T47D (cell line): ENCODE measurements at regions not wholly inside any gene's neighbourhood (a gene's known extent, or its start where the extent isn't known, plus 50 kb on each side); places are given as distances from the start of the nearest gene placed in this dataset.
"Not testable (repeated sequence)": the region's sequence is repeated elsewhere in the genome, so short reads cannot be mapped to it uniquely, and the experiment has no call there.

Experiments used
- DNase-seq, 2 experiments: peaks; one replicate each; pipeline versions ENCODE4 v3.0.0 to v3.0.0-alpha.2; 2011 to 2012; ENCODE audit warnings: low read depth in 1 of 2, low spot score in 1 of 2
- in situ Hi-C: cut with HindIII; loops from 2 replicates; pipeline ENCODE4 v1.10.0; 2016; ENCODE audit warnings: low sequenced_read_pairs, low pct_unique_long_range_greater_than_20kb

DNA sequence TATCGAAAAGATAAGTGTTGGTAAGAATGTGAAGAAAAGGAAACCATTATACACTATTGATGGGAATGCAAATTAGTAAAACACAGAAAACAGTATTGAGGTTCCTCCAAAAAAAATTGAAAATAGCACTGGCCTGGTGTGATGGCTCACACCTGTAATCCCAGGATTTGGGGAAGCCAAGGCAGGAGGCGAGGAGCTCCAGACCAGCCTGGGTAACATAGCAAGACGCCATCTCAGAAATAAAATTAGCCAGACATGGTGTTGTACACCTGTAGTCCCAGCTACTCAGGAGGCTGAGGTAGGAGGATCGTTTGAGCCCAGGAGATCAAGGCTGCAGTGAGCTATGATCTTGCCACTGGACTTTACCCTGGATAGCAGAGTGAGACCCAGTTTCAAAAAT lies 5303.4 kb upstream of the TPTE start:
- in situ Hi-C loops, DNase-seq: not testable (repeated sequence)

DNA sequence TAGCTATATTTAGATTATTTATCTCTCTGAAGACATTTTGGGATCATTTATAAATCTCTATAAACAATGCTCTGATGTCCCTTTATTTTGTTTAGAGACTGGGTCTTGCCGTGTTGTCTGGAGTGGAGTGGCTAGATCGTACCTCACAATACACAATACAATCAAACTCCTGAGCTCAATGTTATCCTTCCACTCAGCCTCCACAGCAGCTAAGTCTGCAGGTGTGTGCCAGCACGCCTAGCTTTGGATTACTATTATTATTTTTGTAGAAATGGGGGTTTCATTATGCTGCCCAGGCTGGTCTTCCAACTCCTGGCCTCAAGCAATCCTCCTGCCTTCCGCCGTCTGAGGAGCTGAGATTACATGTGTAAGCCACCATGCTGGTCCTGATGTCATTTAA lies 5301.4 kb upstream of the TPTE start:
- in situ Hi-C loops, DNase-seq: not testable (repeated sequence)

DNA sequence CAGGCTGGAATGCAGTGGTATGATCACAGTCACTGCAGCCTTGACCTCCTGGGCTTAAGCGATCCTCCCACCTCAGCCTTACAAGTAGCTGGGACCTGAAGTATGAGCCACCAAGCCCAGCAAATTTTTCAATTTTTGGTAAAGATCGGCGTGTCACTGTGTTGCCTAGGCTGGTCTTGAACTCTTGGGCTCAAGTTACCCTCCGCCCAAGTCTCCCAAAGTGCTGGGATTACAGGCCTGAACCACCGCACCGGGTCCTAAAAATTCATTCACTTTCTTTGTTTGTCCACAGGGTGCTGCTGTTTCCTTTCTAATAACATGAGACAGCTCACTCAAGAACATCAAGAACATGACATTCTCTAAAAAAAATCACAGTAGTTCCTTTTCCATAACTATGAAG lies 5300.9 kb upstream of the TPTE start:
- in situ Hi-C loops, result not testable (repeated sequence)
- peak in 1 of 2 experiments; percentile 71 for DNase-seq

DNA sequence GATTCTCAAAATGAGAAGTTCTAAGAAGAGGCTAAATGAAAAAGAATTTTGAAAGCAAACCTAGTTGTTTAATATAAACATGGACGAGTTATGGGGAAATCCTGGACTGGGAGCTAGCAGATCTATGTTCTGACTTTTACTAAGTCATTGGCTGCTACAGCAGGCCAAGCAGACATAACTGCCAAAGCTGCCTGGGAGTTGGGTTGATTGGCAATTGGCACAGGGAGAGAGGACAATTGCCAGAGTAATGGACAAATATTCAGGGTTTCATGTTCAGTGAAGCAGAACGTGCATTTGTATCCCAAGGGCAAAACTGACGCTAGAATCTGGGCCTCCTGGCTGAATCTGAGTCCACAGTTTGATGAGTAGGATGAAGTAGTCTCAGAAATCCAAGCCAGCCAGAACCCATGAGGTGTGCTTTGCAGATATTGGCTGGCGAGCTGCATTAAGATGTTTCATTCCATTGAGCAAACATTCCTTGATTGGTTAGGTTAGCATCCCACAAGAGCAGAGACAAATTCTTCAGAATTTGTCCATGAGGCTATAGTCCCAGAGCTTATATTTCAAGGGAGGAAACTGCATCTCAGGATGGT lies 5299.8 kb upstream of the TPTE start:
- in situ Hi-C loops, DNase-seq: not testable (repeated sequence)

DNA sequence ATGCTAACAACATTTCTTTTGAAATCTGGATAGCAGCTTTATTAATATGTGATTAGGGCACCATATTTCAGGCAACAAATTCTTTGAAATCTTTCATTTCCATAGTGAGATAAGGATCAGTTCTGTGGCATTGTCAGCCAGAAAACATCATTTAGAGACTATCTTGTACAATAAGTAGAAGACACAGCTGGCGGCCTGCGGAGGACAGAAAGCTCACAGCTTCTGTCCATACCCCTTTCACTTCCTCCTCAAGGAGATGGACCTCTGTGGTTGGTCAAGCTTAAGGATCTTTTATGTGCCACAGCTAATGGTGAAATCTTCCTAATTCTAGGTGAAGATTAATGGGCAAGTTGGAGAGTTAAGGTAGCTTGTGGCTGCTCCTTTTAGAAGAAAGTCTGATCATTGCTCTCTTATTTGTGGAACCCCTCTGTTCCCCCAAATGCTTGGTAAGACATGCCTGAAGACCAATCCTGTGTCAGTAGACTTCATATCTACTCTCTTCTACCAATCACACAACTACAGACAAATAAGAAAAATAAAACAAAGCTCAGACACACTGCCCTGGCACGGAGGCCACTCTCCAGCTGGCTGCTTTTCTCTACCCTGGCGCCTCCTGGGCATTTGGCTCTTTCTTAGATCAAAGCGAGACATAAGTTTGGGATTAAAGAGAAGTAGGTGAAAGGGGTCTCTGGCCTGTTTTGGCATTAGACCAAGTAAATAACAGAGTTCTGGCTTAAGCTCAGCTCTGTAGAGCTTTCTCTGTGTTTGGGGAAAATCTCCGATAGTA lies 5298.2 kb upstream of the TPTE start:
- DNase-seq, in situ Hi-C loops: not testable (repeated sequence)

DNA sequence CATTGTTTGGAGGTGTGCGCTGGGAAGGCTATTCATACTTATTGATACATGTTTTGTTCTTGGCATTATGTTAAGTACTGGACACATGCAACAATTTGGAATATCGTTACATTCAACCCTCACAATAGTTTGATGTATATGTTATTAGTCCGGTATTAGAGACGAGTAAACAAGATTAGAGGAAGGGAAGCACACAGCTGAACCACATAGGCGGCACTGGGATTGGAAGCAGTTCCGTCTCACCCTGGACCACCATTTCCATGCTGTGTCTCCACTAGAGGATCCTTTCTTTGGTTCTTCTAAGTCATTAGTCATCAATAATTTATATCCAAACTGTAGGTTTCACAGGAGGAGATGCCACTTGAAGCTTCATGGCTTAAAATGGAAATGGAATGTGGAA lies 5297.2 kb upstream of the TPTE start:
- DNase-seq, in situ Hi-C loops: not testable (repeated sequence)

DNA sequence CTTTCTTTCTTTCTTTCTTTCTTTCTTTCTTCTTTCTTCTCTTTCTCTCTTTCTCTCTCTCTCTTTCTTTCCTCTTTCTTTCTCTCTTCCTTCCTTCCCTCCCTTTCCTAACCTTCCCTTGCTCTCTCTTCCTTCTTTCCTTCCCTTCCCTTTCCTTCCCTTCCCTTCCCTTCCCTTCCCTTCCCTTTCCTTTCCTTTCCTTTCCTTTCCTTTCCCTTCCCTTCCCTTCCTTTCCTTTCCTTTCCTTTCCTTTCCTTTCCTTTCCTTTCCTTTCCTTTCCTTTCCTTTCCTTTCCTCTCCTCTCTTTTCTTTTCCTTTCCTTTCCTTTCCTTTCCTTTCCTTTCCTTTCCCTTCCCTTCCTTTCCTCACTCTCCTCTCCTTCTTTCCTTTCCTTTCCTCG lies 5294.1 kb upstream of the TPTE start:
- in situ Hi-C loops, DNase-seq: not testable (repeated sequence)

DNA sequence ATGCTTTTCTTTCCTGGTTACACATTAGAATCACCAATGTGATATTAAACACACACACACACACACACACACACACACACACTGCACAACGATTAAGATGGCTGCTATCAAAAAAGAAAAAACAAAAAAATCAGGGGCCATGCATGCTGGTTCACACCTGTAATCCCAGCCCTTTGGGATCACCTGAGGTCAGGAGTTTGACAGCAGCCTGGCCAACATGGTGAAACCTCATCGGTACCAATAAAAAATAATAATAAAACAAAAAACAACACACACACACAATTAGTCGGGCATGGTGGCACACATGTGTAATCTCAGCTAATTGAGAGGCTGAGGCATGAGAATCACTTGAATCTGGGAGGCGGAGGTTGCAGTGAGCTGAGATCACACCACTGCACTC lies 5290.8 kb upstream of the TPTE start:
- DNase-seq, in situ Hi-C loops: not testable (repeated sequence)

DNA sequence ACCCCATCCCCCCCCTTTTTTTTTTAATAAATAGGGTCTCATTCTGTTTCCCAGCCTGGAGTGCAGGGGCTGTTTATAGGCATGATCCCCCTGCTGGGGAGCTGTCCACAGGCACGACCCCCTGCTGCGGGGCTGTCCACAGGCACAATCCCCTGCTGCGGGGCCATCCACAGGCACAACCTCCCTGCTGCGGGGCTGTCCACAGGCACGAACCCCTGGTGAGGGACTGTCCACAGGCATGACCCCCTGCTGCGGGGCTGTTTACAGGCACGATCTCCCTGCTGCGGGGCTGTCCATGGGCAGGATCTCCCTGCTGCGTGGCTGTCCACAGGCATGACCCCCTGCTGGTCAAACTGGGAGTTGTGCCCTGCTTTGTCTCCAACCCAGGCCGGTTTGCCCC lies 5290.1 kb upstream of the TPTE start:
- in situ Hi-C loops, result not testable (repeated sequence)

DNA sequence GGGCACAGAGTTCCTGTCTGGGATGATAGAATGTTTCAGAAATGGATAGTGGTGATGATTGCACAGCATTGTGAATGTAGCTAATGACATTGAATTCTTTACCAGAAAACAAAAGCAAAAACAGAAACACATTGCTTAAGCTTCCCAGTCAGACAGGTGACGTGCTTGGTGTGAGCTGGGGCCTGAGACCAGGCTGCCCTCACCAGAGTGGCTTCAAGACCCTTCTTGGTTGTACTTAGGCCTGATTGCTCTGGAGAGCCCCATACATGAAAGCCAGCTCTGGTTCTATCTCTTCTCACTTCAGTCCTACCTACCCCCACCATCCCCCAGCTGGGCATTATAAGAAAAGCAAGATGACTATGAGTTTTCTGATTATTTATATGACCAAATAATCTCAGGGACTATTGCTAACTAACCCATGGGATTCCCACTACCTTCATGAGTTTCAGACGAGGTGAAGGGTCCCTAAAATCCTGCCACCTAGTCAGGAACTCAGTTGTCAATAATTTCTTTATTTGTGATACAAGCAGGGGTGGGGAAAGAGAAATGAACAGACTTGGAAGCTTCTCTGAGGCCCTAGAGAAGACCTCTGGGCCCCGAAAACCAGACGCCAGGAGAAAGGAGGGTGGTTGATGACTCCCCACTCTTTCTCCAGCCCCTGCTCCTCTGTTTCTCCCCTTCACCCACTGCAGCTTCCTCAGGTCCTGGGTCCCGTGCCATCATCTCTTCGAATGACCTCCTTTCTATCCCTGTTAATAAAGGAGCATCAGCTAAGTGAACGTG lies 5289.0 kb upstream of the TPTE start:
- DNase-seq, in situ Hi-C loops: not testable (repeated sequence)

More for the DNA sequence above, 5290.1 kb upstream of the TPTE start:
- peak in 1 of 2 experiments; percentile 40 for DNase-seq

DNA sequence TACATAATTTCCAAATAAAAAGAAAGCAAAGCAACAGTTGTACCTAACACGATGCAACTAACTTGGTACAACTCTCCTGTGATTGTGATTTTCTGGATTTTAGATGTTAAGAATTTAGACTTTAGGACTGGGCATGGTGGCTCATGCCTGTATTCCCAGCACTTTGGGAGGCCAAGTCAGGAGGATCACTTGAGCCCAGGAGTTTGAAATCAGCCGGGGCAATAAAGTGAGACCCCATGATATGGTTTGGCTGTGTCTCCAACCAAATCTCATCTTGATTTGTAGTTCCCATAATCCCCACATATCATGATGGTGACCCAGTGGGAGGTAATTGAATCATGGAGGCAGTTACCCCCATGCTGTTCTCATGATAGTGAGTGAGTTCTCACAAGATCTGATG lies 5285.6 kb upstream of the TPTE start:
- DNase-seq, in situ Hi-C loops: not testable (repeated sequence)

DNA sequence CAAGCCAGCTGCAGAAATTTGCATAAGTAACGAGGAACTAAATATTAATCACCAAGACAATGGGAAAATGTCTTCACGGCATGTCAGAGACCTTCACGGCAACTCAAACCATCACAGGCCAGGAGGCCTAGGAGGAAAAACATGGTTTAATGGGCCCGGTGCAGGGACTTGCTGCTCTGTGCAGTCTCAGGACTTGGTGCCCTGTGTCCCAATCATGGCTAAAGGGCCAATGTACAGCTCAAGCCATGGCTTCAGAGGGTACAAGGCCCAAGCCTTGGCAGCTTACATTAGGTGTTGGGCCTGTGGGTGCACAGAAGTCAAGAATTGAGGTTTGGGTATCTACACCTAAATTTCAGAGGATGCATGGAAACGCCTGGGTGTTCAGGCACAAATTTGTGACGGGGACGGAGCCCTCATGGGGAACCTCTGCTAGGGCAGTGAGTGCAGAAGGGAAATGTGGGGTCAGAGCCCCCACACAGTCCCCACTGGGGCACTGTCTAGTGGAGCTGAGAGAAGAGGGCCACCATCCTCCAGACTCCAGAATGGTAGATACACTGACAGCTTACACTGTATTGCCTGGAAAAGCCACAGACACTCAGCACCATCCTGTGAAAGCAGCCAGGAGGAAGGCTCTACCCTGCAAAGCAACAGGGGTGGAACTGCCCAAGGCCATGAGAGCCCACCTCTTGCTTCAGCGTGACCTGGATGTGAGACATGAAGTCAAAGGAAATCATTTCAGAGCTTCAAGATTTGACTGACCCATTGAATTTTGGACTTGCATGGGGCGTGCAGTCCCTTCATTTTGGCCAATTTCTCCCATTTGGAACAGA lies 5284.3 kb upstream of the TPTE start:
- in situ Hi-C loops, result not testable (repeated sequence)

DNA sequence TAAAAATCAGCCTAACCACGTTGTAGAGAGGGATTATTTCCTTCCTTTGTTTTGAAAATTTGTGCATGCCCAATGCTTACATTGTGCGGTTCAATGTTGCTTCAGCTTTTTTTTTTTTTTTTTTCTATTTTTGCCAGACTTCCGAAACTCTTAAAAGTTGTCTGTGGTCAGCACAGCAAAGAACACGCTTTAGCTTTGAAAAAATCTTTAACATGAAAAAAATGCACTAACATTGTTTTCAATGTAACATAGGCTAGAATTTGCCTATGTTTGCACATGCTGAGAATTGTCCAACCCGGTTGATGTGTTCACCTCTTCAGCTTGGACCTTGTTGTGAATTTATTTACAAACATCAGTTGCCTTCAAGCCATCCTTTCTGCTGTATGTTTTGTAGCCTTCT lies 5280.9 kb upstream of the TPTE start:
- in situ Hi-C loops, DNase-seq: not testable (repeated sequence)

More for the DNA sequence above, 5284.3 kb upstream of the TPTE start:
- DNase-seq, result not testable (repeated sequence)

DNA sequence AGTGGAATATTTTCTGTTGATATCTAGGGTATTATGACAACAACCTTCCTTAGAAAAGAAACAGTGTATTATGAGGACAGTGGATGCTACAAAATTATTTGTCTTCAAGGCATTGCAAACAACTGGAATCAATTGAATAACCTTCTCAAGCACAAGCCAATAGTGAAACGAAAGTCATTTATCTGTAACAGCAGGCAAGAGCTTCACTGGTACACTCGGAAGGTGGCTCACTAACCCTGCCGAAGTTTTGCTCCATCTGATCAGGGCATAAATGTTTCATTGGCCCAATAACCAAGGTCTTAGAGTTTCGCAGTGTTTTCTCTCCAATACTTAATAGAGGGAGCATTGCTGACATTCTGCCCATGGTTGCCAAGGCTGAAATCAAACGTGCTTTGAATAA lies 5278.7 kb upstream of the TPTE start:
- in situ Hi-C loops, DNase-seq: not testable (repeated sequence)

DNA sequence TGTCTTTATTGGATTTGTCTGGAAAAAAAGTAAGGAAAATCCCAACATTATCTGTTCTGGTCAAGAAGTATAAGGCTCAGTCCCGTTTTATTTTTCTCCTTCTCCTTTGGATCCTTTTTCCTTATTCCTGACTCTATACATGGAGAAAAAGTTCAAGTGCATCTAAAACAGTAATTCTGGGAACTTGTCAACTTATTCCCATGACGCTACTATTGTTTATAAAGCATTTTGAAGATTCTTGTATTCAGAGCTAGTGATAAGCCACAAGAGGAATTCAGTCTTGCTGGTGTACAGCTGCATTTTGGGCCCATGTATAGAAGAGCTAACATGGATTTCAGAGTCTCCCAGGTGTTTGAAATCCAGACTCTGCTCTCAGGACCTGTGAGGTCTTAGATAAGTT lies 5278.1 kb upstream of the TPTE start:
- DNase-seq, in situ Hi-C loops: not testable (repeated sequence)

DNA sequence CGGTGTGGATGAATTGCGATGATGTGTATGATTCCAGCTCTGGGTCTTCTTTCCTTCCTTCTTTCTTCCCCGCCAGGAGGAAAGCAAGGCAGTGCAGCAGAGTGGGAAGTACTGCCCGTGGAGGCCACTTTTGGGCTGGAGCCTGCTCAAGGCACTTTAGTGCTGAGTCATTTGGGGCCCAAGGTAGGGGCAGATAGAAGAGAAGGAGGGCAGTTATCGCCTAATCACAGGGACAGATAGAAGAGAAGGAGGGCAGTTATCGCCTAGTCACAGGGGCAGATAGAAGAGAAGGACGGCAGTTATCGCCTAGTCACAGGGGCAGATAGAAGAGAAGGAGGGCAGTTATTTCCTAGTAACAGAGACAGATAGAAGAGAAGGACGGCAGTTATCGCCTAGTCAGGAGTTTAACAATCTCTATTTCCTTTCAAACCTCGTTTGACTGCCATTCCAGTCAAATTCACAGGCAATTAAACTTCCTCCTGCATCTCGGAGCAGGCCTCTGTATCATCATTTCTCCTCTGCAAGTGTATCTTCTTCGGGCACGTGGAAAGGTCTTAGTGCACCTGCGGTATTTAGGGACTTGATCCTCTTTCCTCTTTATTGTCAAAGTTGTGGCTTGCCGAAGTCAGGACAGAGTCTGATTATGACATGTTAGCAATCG lies 5277.5 kb upstream of the TPTE start:
- in situ Hi-C loops, DNase-seq: not testable (repeated sequence)

DNA sequence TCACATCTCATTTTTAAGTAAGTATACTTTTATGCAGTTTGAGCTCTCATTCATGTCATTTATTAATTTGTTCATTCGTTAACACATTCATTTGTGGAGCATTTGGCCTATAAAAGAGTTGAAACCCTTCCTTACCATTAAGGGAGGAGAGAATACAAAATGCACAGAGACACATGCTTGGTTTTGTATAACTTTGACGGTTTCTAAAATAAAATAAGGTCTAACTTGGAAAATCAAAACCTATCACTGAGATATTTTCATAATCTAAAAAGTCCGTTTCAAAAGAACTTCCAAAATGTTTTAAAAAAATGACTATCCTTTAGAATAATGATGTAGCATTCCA lies 5277.0 kb upstream of the TPTE start:
- DNase-seq, in situ Hi-C loops: not testable (repeated sequence)
